HEK293 (cell line): ENCODE measurements at regions not wholly inside any gene's neighbourhood (a gene's known extent, or its start where the extent isn't known, plus 50 kb on each side); places are given as distances from the start of the nearest gene placed in this dataset.

Source experiments
- CTCF ChIP-seq: fragments of 450-650 bp; formaldehyde crosslinking; IDR thresholded peaks from 2 replicates; pipeline ENCODE4 v1.5.1; 2016; ENCODE audit warnings: missing biosample characterization, missing genetic modification characterization
- ZBTB21 ChIP-seq: fragments of 450-650 bp; formaldehyde crosslinking; IDR thresholded peaks from 2 replicates; pipeline ENCODE4 v1.5.1; 2017; ENCODE audit warnings: missing biosample characterization, missing genetic modification characterization
- ZNF184 ChIP-seq: fragments of 450-650 bp; IDR thresholded peaks from 2 replicates; pipeline ENCODE4 v1.5.1; 2018; ENCODE audit warnings: missing biosample characterization, mild to moderate bottlenecking, missing genetic modification characterization
- ZNF707 ChIP-seq: fragments of 450-650 bp; formaldehyde crosslinking; IDR thresholded peaks from 2 replicates; pipeline ENCODE4 v1.5.1; 2016; ENCODE audit warnings: missing biosample characterization, missing genetic modification characterization
- ZNF777 ChIP-seq: fragments of 450-650 bp; formaldehyde crosslinking; IDR thresholded peaks from 2 replicates; pipeline ENCODE4 v1.5.1; 2017; ENCODE audit warnings: missing biosample characterization, missing genetic modification characterization, borderline replicate concordance

- TF ChIP-seq ZNF707 (tag by site-specific recombination) (no peak), CTCF (tag by site-specific recombination) (no peak), ZNF777 (tag by site-specific recombination) (no peak), ZBTB21 (no peak), ZNF184 (tag by site-specific recombination) (no peak)
Observed at GRCh38 chr18:68555879-68556301, 159.0 kb downstream of the TMX3 start.
